Ammon's horn (tissue), 1 donor: ENCODE measurements at regions not wholly inside any gene's neighbourhood (a gene's known extent, or its start where the extent isn't known, plus 50 kb on each side); places are given as distances from the start of the nearest gene placed in this dataset.

Source experiments
- DNase-seq: peaks from one replicate; pipeline ENCODE4 v3.0.0-alpha.2; 2016; ENCODE audit warnings: low spot score

- DNase-seq, result no peak
These were observed 423.3 kb downstream of the GLRX3 start for GRCh38 chr10:130559547-130559880.

DNA sequence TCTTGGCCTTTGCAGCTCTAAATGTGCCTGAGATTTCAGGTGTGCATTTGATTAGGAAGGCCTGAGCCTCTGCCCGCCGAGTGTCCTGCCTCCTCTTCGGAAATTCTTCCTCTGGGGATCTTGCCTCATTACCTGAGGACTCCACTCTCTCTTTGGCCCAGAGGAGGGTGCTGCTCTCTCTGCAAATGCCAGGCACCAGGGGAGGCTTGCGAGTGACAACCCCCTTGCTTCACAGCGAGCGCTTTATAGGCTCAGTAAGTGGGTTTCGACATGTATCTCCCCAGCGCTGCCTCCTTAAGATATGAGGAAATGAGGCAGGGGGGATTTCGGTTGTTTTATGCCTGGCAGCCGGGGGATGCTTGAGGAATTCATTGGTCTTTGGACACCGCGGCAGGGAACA, 423.9 kb downstream of the GLRX3 start:
- no peak for DNase-seq

DNA sequence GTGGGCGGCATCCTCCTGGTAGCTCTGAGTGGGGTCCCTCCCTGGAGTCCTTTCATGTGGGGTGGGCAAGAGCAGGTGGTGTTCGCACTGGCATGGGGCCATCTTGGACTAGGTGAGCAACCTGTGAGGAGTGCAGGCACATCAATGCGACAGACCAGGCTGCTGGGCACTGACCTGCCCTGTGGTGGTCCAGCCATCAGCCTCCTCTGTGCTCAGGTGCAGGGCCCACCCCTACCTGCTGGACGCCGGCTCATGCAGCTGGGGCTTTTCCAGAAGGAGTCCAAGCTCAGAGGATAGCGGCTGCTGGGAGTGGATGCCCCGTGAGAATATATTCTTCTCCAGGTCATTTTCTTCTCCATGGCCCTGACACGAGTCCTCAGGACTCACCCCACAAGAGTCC, 424.4 kb downstream of the GLRX3 start:
- DNase-seq, result no peak

DNA sequence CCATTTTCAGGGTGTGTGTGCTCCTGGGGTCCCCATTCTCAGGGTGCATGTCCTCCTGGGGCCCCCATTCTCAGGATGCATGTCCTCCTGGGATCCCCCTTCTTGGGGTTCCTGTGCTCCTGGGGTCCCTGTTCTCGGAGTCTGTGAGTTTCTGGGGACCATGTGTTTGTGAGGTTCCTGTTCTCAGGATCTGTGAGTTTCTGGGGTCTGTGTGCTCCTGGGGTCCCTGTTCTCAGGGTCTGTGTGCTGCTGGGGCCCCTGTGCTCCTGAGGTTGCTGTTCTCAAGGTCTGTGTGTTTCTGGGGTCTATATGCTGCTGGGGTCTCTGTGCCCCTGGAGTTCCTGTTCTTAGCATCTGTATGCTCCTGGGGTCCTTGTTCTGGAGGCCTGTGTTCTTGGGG, 425.5 kb downstream of the GLRX3 start:
- DNase-seq, result no peak

DNA sequence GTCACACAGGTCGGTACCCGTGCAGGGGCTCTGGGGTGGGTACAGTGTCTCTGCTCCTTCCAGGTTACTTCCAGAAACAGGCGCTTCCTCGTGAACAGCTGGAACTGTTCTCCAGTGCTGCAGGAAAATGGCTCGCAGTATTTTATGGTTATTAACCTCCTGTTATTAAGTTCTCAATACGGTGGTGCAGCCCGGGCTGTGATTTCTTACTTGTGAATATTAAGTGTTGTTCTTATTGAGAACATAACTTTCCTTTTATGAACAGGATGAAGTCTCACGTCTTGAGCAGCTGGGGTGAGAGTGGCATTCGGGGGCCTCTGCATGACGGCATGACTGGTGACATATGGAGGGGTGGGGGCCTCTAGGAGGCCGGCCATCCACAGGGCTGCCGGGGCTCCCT, 430.8 kb downstream of the GLRX3 start:
- DNase-seq, result no peak

- no peak for DNase-seq
These were observed 431.2 kb downstream of the GLRX3 start for GRCh38 chr10:130567436-130567835.

DNA sequence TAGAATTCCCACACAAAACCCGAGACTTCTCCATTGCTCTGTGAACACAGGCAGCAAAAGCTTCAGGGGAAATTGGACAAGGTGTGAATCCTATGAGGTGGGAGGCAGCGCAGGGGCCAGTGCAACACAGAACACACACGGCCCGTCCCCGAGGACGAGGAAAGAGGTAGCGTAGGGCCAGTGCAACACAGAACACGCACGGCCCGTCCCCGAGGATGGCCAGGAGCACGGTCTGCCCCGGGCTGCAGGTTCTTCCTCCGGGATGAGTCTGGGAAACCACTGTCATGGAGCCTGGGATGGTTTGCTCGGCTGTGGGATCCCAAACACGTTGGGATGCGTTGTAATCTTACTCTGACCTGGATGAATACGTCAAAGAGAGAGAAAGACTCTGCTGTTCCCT, 432.1 kb downstream of the GLRX3 start:
- no peak for DNase-seq

DNA sequence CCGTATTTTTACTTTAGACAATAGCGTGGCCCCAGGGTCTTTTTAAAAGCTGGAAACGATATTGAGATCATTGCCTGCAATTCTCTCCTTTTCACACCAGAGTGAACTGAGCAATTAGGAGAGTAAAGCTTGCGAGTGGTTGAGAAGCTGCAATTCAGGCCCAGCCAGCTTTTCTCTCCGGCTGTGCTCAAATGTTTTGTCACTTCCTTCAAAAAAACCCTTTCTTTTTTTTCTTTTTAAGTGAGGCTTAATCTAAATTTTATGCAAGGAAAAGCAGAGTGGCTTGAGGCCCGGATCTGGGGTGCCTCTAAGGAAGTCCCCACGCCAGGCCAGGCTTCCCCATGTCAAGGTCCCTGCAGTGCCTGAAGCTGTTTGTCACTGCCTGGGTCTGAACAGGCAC, 433.9 kb downstream of the GLRX3 start:
- DNase-seq, result no peak

GRCh38 chr10:130571674-130572073, 435.5 kb downstream of the GLRX3 start:
- DNase-seq, result no peak

- DNase-seq, result no peak
These were observed 437.3 kb downstream of the GLRX3 start for GRCh38 chr10:130573446-130573845.

- no peak for DNase-seq
These were observed 439.6 kb downstream of the GLRX3 start for GRCh38 chr10:130575756-130576285.

DNA sequence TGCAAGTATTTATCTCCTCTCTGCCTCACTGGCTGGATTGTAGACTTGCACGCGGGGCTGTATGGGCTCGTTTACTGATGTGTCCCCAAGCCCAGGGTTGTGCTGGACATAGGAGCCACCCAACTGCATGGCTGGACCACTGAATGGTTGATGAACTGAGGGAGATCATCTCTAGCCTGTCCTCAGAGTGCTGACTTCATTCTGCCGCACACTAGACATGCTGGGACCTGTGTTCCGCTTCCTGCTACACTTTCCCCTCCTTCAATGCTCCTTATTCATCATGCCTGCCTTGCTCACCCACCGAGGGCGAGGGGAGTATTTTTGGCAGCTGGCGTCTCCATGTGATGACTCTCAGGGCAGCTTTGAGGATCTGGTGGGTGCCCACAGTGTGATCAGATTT, 440.2 kb downstream of the GLRX3 start:
- no peak for DNase-seq

DNA sequence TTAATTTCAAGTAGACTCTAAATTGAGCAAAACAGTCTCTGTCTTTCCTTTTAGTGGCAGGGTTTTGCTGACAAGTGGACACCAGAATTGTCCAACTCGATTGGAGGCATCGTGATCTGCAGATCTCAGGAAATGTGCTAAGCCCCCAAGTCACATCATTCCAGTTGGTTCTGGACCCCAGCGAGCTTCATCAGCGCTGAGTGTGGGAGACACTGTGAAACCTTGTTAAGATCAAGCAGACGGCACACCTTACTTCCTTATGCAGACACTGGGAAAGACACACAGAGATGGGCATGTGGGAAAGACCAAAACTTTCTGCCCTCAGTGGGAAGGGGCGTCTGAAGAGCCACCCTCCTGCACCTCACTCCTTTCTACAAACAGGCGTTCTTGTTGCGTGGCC, 440.8 kb downstream of the GLRX3 start:
- DNase-seq, result no peak

- DNase-seq, result no peak
These were observed 442.5 kb downstream of the GLRX3 start for GRCh38 chr10:130578532-130579289.

DNA sequence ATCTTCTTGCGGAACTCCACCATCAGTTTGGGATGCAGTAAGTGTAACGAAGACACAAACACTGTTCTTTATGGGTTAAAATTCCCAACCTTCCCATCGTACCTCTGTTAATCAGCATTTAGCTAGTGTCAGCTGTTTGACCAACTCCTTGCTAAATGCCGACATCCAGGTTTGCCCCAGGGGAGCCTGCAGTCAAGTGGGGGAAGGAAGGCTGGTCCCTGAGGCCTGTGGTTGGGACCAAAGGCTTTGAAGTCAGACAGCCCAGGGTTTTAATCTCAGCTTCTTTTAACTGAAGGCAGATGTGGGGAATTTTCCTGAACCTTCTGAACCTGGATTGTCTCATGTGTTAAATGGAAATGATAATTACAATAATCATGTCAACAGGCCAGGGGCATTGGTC, 443.7 kb downstream of the GLRX3 start:
- no peak for DNase-seq

DNA sequence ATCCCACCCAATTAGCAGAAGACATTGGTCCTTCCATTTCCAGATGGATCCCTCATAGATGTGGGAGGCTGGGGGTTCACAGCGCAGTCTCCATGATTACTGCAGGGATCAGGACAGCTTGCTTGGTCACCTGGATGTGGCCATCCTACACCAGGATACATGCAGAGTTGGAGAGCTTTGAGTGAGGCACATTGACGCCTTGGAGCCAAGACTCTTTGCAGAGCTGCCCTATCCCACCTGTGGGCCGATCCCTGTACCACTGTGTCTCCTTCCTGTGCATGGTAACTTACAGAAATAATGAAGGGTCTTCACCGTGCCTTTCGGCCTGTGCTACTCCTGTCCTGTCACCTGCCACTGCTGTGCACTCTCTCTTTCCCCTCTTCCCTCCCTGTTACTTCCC, 444.8 kb downstream of the GLRX3 start:
- no peak for DNase-seq

GRCh38 chr10:130587718-130588117, 451.5 kb downstream of the GLRX3 start:
- no peak for DNase-seq

DNA sequence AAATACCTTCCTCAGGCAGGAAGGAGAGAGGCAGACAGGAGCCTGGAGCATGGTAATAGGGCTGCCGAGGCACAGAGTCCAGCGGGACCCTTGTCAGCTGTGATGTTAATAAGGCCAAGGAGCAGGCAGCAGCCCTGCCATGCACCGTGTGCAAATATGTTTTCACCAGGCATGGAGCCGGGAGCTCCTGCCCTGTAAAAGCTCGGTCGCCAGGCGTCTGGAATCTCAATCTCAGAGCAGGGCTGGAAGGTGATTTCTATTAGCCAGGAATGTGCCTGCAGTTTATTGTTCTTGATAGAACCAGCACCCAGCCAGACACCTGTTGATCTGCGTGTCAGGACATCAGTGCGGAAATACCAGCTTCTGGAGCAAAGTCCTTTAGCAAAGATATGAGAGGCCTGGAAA, 469.8 kb downstream of the GLRX3 start:
- no peak for DNase-seq

- DNase-seq, result no peak
These were observed 471.2 kb downstream of the GLRX3 start for GRCh38 chr10:130607366-130607765.

GRCh38 chr10:130611239-130611638, 475.0 kb downstream of the GLRX3 start:
- DNase-seq, result no peak

DNA sequence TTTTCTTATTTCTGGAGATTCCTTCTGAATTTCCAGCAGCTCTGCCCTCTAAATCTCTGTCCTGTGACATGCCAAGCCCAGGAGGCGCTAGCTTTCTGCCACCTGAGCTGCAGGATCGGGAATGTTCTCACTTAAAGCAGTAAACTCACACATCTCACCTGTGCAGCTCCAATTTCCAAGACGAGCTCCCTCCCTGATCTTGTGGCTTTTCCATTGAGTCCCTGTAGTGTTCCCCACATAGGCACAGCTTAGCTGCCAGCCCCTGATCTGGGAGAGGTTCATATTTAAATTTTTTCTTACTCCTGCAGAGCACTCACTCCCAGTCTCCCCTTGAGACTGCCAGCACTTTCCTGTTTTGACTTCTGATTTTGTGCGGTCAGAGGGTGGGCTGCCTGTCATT, 479.3 kb downstream of the GLRX3 start:
- no peak for DNase-seq

DNA sequence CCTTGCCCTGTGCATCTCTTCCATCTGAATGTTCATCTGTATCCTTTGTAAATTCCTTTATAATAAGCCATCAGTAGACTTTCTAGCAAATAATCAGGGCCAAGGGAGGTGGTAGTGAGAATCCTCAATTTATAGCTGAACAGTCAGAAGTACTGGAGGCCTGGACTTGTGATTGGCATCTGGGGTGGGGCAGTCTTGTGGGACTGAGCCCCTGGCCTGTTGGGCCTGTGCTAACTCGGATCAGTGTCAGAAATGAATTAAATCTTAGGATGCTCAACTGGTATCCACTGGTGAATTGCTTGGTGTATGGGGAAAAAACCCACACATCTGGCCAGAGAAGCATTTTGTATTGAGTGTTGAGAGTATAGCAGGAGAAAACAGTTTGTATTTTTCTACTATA, 481.8 kb downstream of the GLRX3 start:
- no peak for DNase-seq

DNA sequence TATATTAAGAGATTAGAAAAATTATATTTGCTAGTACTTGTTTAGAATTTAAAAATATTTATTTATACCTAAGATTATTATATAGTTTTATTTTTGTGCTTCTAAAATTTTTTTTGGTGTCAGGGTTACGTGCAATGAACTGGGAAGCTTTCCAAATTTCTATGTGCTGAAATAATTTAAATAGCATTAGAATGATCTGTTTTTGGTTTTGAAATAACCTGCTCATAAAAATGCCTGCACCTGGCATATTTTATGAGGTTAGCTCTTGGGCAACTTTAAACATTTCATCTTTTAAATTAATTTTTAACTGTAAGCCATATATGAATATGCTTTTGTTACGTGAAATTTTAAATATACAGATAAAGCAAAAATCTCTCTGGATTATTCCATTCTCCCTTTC, 482.5 kb downstream of the GLRX3 start:
- DNase-seq, result no peak

- no peak for DNase-seq
These were observed 485.1 kb downstream of the GLRX3 start for GRCh38 chr10:130621231-130621775.
